Cardiac muscle cell (in vitro differentiated cells and primary cell): ENCODE measurements at regions not wholly inside any gene's neighbourhood (a gene's known extent, or its start where the extent isn't known, plus 50 kb on each side); places are given as distances from the start of the nearest gene placed in this dataset.

Source experiments
- DNase-seq, 2 donors: peaks; one replicate each; pipeline versions ENCODE4 v3.0.0 to v3.0.0-alpha.2; 2010 to 2017; ENCODE audit warnings: low read depth in 1 of 2, low spot score in 1 of 2
- H3K27ac ChIP-seq: fragments of 200-600 bp; sonication (generic); 2 replicates; pipeline ENCODE4 v1.5.1; 2016
- H3K27me3 ChIP-seq: fragments of 200-600 bp; sonication (generic); 2 replicates; pipeline ENCODE4 v1.6.0; 2016; ENCODE audit warnings: control low read depth
- H3K36me3 ChIP-seq: fragments of 200-600 bp; sonication (generic); 2 replicates; pipeline ENCODE4 v1.5.1; 2016; ENCODE audit warnings: control low read depth
- H3K4me1 ChIP-seq: fragments of 200-600 bp; sonication (generic); 2 replicates; pipeline ENCODE4 v1.8.1; 2017; ENCODE audit warnings: low read depth, mild to moderate bottlenecking, mixed run types
- H3K4me3 ChIP-seq: fragments of 200-600 bp; sonication (generic); 2 replicates; pipeline ENCODE4 v1.5.1; 2016; ENCODE audit warnings: mild to moderate bottlenecking
- H3K9me3 ChIP-seq: fragments of 200-600 bp; sonication (generic); 2 replicates; pipeline ENCODE4 v1.5.1; 2017; ENCODE audit warnings: low read depth, mild to moderate bottlenecking, control low read depth
- CTCF ChIP-seq: IDR thresholded peaks from 2 replicates; pipeline ENCODE4 v1.5.1; 2012; ENCODE audit warnings: low read depth, mild to moderate bottlenecking, low read length

GRCh38 chr7:131836733-131837132 lies 280.3 kb upstream of the PODXL start:
- H3K9me3 ChIP-seq: no peaks in the 10 kb centered on the region
- H3K27ac ChIP-seq: no peak overlapping the region
- H3K36me3 ChIP-seq: no peaks in the 10 kb centered on the region
- peaks cover 3% of the 10 kb centered on the region for H3K27me3 ChIP-seq
- H3K4me3 ChIP-seq: no peak overlapping the region
- no peak for TF ChIP-seq CTCF
- DNase-seq: no peak
- no peaks in the 10 kb centered on the region for H3K4me1 ChIP-seq

GRCh38 chr7:131835141-131835540 lies 278.7 kb upstream of the PODXL start:
- peaks cover 2% of the 10 kb centered on the region for H3K4me1 ChIP-seq
- no peak for DNase-seq
- no peak for TF ChIP-seq CTCF
- H3K27me3 ChIP-seq: peaks cover 3% of the 10 kb centered on the region
- no peaks in the 10 kb centered on the region for H3K36me3 ChIP-seq
- no peaks in the 10 kb centered on the region for H3K9me3 ChIP-seq
- H3K27ac ChIP-seq: no peak overlapping the region
- H3K4me3 ChIP-seq: no peak overlapping the region

GRCh38 chr7:131830681-131831080 lies 274.3 kb upstream of the PODXL start:
- Histone ChIP-seq H3K4me1 (peaks cover 3% of the 10 kb centered on the region), H3K27ac (no peak overlapping the region), H3K4me3 (no peak overlapping the region), H3K36me3 (no peaks in the 10 kb centered on the region), H3K9me3 (no peaks in the 10 kb centered on the region), H3K27me3 (no peaks in the 10 kb centered on the region)
- DNase-seq: no peak
- TF ChIP-seq CTCF: no peak

GRCh38 chr7:131829947-131830558 lies 273.6 kb upstream of the PODXL start:
- Histone ChIP-seq H3K4me3 (no peak overlapping the region), H3K9me3 (no peaks in the 10 kb centered on the region), H3K27ac (no peak overlapping the region)

GRCh38 chr7:131827421-131827820 lies 271.0 kb upstream of the PODXL start:
- H3K9me3 ChIP-seq: no peaks in the 10 kb centered on the region
- no peak overlapping the region for H3K27ac ChIP-seq
- DNase-seq: no peak
- TF ChIP-seq CTCF: no peak
- H3K27me3 ChIP-seq: no peaks in the 10 kb centered on the region
- no peaks in the 10 kb centered on the region for H3K36me3 ChIP-seq
- H3K4me1 ChIP-seq: peaks cover 3% of the 10 kb centered on the region
- no peak overlapping the region for H3K4me3 ChIP-seq

More at GRCh38 chr7:131829947-131830558, 273.6 kb upstream of the PODXL start:
- peaks cover 3% of the 10 kb centered on the region for H3K4me1 ChIP-seq
- H3K36me3 ChIP-seq: no peaks in the 10 kb centered on the region
- TF ChIP-seq CTCF: no peak
- no peaks in the 10 kb centered on the region for H3K27me3 ChIP-seq
- DNase-seq: peak in 1 of 2 donors; percentile 79
